ENCODE measurements at regions not wholly inside any gene's neighbourhood (a gene's known extent, or its start where the extent isn't known, plus 50 kb on each side); places are given as distances from the start of the nearest gene placed in this dataset.

GRCh38 chr6:77341058-77341986, 122.0 kb downstream of the HTR1B start:
- DNase-seq, result no peak
- no peak overlapping the region for H2AFZ ChIP-seq (ENCODE audit: low read depth, low read length)
- no peaks in the 10 kb centered on the region for H3K27me3 ChIP-seq (ENCODE audit: insufficient read depth, low read length, poor library complexity)
- TF ChIP-seq CTCF (IDR thresholded peaks at IDR 0.05; ENCODE audit: borderline replicate concordance, extremely low read depth, low read length, poor library complexity, severe bottlenecking) (no peak), EZH2 (IDR thresholded peaks at IDR 0.05; ENCODE audit: borderline replicate concordance, low read depth, low read length, severe bottlenecking) (no peak)
- no peaks in the 10 kb centered on the region for H3K79me2 ChIP-seq (ENCODE audit: insufficient read depth, low read length)
- H3K4me3 ChIP-seq (ENCODE audit: low read depth in 1 of 2, low read length in 2 of 2), result no peak overlapping the region
- no peak overlapping the region for H3K4me2 ChIP-seq (ENCODE audit: insufficient read depth, low read length)
- H3K36me3 ChIP-seq (ENCODE audit: insufficient read depth, low read length), result no peaks in the 10 kb centered on the region
- no peak for ATAC-seq (ENCODE audit: insufficient read depth, low read depth)
- H4K20me1 ChIP-seq (ENCODE audit: insufficient read depth, low read length), result no peaks in the 10 kb centered on the region
- no peaks in the 10 kb centered on the region for H3K4me1 ChIP-seq (ENCODE audit: insufficient read depth, low read length)
- no peaks in the 10 kb centered on the region for H3K9me3 ChIP-seq (ENCODE audit: insufficient read depth, low read length, severe bottlenecking)
- H3K27ac ChIP-seq (ENCODE audit: low read length), result no peak overlapping the region
- no peak overlapping the region for H3K9ac ChIP-seq (ENCODE audit: low read depth, low read length)

GRCh38 chr6:77340331-77340730, 123.0 kb downstream of the HTR1B start:
- no peak overlapping the region for H3K4me3 ChIP-seq (ENCODE audit: low read depth in 1 of 2, low read length in 2 of 2)
- no peaks in the 10 kb centered on the region for H3K4me1 ChIP-seq (ENCODE audit: insufficient read depth, low read length)
- no peak overlapping the region for H3K4me2 ChIP-seq (ENCODE audit: insufficient read depth, low read length)
- no peaks in the 10 kb centered on the region for H3K9me3 ChIP-seq (ENCODE audit: insufficient read depth, low read length, severe bottlenecking)
- no peak for ATAC-seq (ENCODE audit: insufficient read depth, low read depth)
- no peak overlapping the region for H3K9ac ChIP-seq (ENCODE audit: low read depth, low read length)
- no peak for DNase-seq
- no peak for TF ChIP-seq CTCF (IDR thresholded peaks at IDR 0.05; ENCODE audit: borderline replicate concordance, extremely low read depth, low read length, poor library complexity, severe bottlenecking)
- TF ChIP-seq EZH2 (IDR thresholded peaks at IDR 0.05; ENCODE audit: borderline replicate concordance, low read depth, low read length, severe bottlenecking), result no peak
- no peaks in the 10 kb centered on the region for H4K20me1 ChIP-seq (ENCODE audit: insufficient read depth, low read length)
- no peaks in the 10 kb centered on the region for H3K36me3 ChIP-seq (ENCODE audit: insufficient read depth, low read length)
- H3K79me2 ChIP-seq (ENCODE audit: insufficient read depth, low read length), result no peaks in the 10 kb centered on the region
- no peak overlapping the region for H2AFZ ChIP-seq (ENCODE audit: low read depth, low read length)
- H3K27me3 ChIP-seq (ENCODE audit: insufficient read depth, low read length, poor library complexity), result no peaks in the 10 kb centered on the region
- H3K27ac ChIP-seq (ENCODE audit: low read length), result no peak overlapping the region

- TF ChIP-seq CTCF (IDR thresholded peaks at IDR 0.05; ENCODE audit: borderline replicate concordance, extremely low read depth, low read length, poor library complexity, severe bottlenecking) (no peak), EZH2 (IDR thresholded peaks at IDR 0.05; ENCODE audit: borderline replicate concordance, low read depth, low read length, severe bottlenecking) (no peak)
- Histone ChIP-seq H3K36me3 (ENCODE audit: insufficient read depth, low read length) (no peaks in the 10 kb centered on the region), H3K27ac (ENCODE audit: low read length) (no peak overlapping the region), H3K27me3 (ENCODE audit: insufficient read depth, low read length, poor library complexity) (no peaks in the 10 kb centered on the region), H3K4me3 (ENCODE audit: low read depth in 1 of 2, low read length in 2 of 2) (no peak overlapping the region), H3K9me3 (ENCODE audit: insufficient read depth, low read length, severe bottlenecking) (no peaks in the 10 kb centered on the region), H3K79me2 (ENCODE audit: insufficient read depth, low read length) (no peaks in the 10 kb centered on the region), H2AFZ (ENCODE audit: low read depth, low read length) (no peak overlapping the region), H3K4me1 (ENCODE audit: insufficient read depth, low read length) (no peaks in the 10 kb centered on the region), H3K4me2 (ENCODE audit: insufficient read depth, low read length) (no peak overlapping the region), H4K20me1 (ENCODE audit: insufficient read depth, low read length) (no peaks in the 10 kb centered on the region), H3K9ac (ENCODE audit: low read depth, low read length) (no peak overlapping the region)
- DNase-seq (no peak), ATAC-seq (ENCODE audit: insufficient read depth, low read depth) (no peak)
Observed at GRCh38 chr6:77339926-77340325, 123.4 kb downstream of the HTR1B start.

Measured in DND-41 (cell line).